Fibroblast of upper back skin (primary cell): ENCODE measurements at regions not wholly inside any gene's neighbourhood (a gene's known extent, or its start where the extent isn't known, plus 50 kb on each side); places are given as distances from the start of the nearest gene placed in this dataset.
A peak's percentile ranks its signal among the peaks of the same experiment; 100 is the strongest.
"Not testable (repeated sequence)": the region's sequence is repeated elsewhere in the genome, so short reads cannot be mapped to it uniquely, and the experiment has no call there.

ENCODE experiments used
- DNase-seq: peaks from one replicate; pipeline ENCODE4 v3.0.0-alpha.2; 2013

- no peak for DNase-seq
Observed at GRCh38 chr2:18977409-18977808, 381.0 kb downstream of the OSR1 start.

- DNase-seq = peak; percentile 95
Observed at GRCh38 chr2:18976168-18976961, 382.1 kb downstream of the OSR1 start.

- peak; percentile 10 for DNase-seq
Observed at GRCh38 chr2:18975506-18976167, 382.8 kb downstream of the OSR1 start.

- DNase-seq = peak; percentile 46
Observed at GRCh38 chr2:18971628-18972027, 382.3 kb upstream of the NT5C1B start.

- DNase-seq = no peak
Observed at GRCh38 chr2:18971069-18971378, 381.7 kb upstream of the NT5C1B start.

GRCh38 chr2:18966131-18966530 lies 376.8 kb upstream of the NT5C1B start:
- peak; percentile 66 for DNase-seq

- DNase-seq = not testable (repeated sequence)
Observed at GRCh38 chr2:18963739-18964256, 374.4 kb upstream of the NT5C1B start.

GRCh38 chr2:18961991-18962421 lies 372.6 kb upstream of the NT5C1B start:
- DNase-seq = no peak

GRCh38 chr2:18959952-18960717 lies 370.8 kb upstream of the NT5C1B start:
- DNase-seq = peak; percentile 41

- no peak for DNase-seq
Observed at GRCh38 chr2:18959200-18959599, 369.8 kb upstream of the NT5C1B start.

- DNase-seq = no peak
Observed at GRCh38 chr2:18957909-18958308, 368.5 kb upstream of the NT5C1B start.

- DNase-seq = peak; percentile 69
Observed at GRCh38 chr2:18950361-18950851, 361.0 kb upstream of the NT5C1B start.

- DNase-seq = no peak
Observed at GRCh38 chr2:18949871-18950270, 360.5 kb upstream of the NT5C1B start.

GRCh38 chr2:18940184-18940583 lies 350.8 kb upstream of the NT5C1B start:
- DNase-seq = no peak

GRCh38 chr2:18939740-18940139 lies 350.4 kb upstream of the NT5C1B start:
- not testable (repeated sequence) for DNase-seq

GRCh38 chr2:18934886-18935285 lies 345.5 kb upstream of the NT5C1B start:
- no peak for DNase-seq

- DNase-seq = peak; percentile 40
Observed at GRCh38 chr2:18932853-18933252, 343.5 kb upstream of the NT5C1B start.

- peak; percentile 78 for DNase-seq
Observed at GRCh38 chr2:18930971-18931370, 341.6 kb upstream of the NT5C1B start.

GRCh38 chr2:18927525-18928232 lies 338.3 kb upstream of the NT5C1B start:
- no peak for DNase-seq

- DNase-seq = no peak
Observed at GRCh38 chr2:18926631-18927524, 337.5 kb upstream of the NT5C1B start.

- DNase-seq = peak; percentile 92
Observed at GRCh38 chr2:18925296-18925695, 335.9 kb upstream of the NT5C1B start.

- DNase-seq = no peak
Observed at GRCh38 chr2:18924886-18925285, 335.5 kb upstream of the NT5C1B start.
